ENCODE measurements at regions not wholly inside any gene's neighbourhood (a gene's known extent, or its start where the extent isn't known, plus 50 kb on each side); places are given as distances from the start of the nearest gene placed in this dataset.

GRCh38 chr18:21934766-21935015 lies 194.1 kb downstream of the MIB1 start:
- no peak for TF ChIP-seq CTCF (IDR thresholded peaks at IDR 0.05 in 2 of 3, conservative IDR thresholded peaks at IDR 0.05 in 1 of 3; ENCODE audit: borderline replicate concordance in 1 of 3, insufficient read depth in 1 of 3, low read depth in 2 of 3, low read length in 2 of 3)
- no peak for TF ChIP-seq POLR2AphosphoS5 (IDR thresholded peaks at IDR 0.05; ENCODE audit: low read depth, low read length)
- TF ChIP-seq RAD21 (IDR thresholded peaks at IDR 0.05; ENCODE audit: low read depth): no peak
- no peak for TF ChIP-seq REST (IDR thresholded peaks at IDR 0.05; ENCODE audit: low read depth)
- TF ChIP-seq, protein P1, sequence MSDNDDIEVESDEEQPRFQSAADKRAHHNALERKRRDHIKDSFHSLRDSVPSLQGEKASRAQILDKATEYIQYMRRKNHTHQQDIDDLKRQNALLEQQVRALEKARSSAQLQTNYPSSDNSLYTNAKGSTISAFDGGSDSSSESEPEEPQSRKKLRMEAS (IDR thresholded peaks at IDR 0.05): no peak
- no peak for TF ChIP-seq POLR2A (IDR thresholded peaks at IDR 0.05; ENCODE audit: borderline replicate concordance, extremely low read depth, insufficient read depth, insufficient read length)
- no peak for TF ChIP-seq YY1 (IDR thresholded peaks at IDR 0.05; ENCODE audit: extremely low read depth, insufficient replicate concordance, low read depth, low read length)
- no peak for TF ChIP-seq SP1 (IDR thresholded peaks at IDR 0.05; ENCODE audit: low read depth)

All from HCT116 (cell line).